Thymus (tissue), 11 donors: ENCODE measurements at regions not wholly inside any gene's neighbourhood (a gene's known extent, or its start where the extent isn't known, plus 50 kb on each side); places are given as distances from the start of the nearest gene placed in this dataset.
A peak's percentile ranks its signal among the peaks of the same experiment; 100 is the strongest.

Experiments used
- DNase-seq, 9 donors: peaks; one replicate each; pipeline ENCODE4 v3.0.0-alpha.2; 2013; ENCODE audit warnings: low spot score in 9 of 9, low read depth in 6 of 9, missing footprints in 1 of 9
- H3K27ac ChIP-seq, 2 donors: one replicate each; pipeline ENCODE4 v1.5.1; 2013; ENCODE audit warnings: control low read depth in 1 of 2, low read depth in 1 of 2, low read length in 1 of 2, mild to moderate bottlenecking in 1 of 2, moderate library complexity in 1 of 2
- H3K27me3 ChIP-seq, 2 donors: one replicate each; pipeline ENCODE4 v1.5.1; 2013; ENCODE audit warnings: low read length in 1 of 2; ENCODE audit not compliant: control insufficient read depth in 2 of 2, insufficient read depth in 1 of 2
- H3K36me3 ChIP-seq, 2 donors: one replicate each; pipeline ENCODE4 v1.5.1; 2013; ENCODE audit warnings: low read length in 1 of 2, mild to moderate bottlenecking in 1 of 2, moderate library complexity in 1 of 2; ENCODE audit not compliant: control insufficient read depth in 2 of 2, insufficient read depth in 2 of 2
- H3K4me1 ChIP-seq, 2 donors: one replicate each; pipeline ENCODE4 v1.5.1; 2013; ENCODE audit warnings: low read length in 2 of 2; ENCODE audit not compliant: control insufficient read depth in 2 of 2, insufficient read depth in 2 of 2
- H3K4me3 ChIP-seq, 2 donors: one replicate each; pipeline ENCODE4 v1.5.1; 2013; ENCODE audit warnings: low read length in 2 of 2, control low read depth in 1 of 2, mild to moderate bottlenecking in 1 of 2
- H3K9me3 ChIP-seq, 2 donors: one replicate each; pipeline ENCODE4 v1.5.1; 2013; ENCODE audit warnings: low read length in 1 of 2, mild to moderate bottlenecking in 1 of 2; ENCODE audit not compliant: control insufficient read depth in 2 of 2, insufficient read depth in 1 of 2
- WGBS: extraction: QIAGEN DNeasy Blood & Tissue Kit; methylation state at CpG from one replicate; pipeline ENCODE4 v1.1.7; 2013; 5-methylcytosine and 5-hydroxymethylcytosine counted together
- donor health status: healthy.

DNA sequence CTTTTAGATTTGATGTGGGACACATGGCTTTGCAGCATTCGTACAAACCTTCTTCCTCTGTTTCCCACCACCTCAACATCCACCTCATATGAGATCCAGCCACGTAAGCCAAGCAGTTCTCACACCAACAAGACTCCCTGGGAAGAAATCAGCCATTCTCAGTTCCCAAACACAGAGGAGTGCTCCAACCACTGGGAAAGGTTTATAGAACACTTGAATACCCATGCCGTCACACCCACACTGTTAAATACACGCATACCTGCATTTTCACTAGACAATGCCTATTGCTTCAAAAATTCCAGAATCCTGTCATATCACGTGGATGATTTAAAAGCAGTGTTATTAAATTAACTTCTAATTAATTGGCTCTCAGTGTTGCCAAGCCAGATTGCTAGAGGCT is 347.3 kb downstream of the ENC1 start:
- Histone ChIP-seq H3K4me1 (no peaks in the 10 kb centered on the region), H3K27ac (no peak overlapping the region), H3K27me3 (peaks cover 0 to 2% of the 10 kb centered on the region in 2 donors), H3K36me3 (no peaks in the 10 kb centered on the region), H3K4me3 (no peak overlapping the region), H3K9me3 (no peaks in the 10 kb centered on the region)
- 96% methylated on average over 5 of the region's 5 CpGs for WGBS
- no peak for DNase-seq

DNA sequence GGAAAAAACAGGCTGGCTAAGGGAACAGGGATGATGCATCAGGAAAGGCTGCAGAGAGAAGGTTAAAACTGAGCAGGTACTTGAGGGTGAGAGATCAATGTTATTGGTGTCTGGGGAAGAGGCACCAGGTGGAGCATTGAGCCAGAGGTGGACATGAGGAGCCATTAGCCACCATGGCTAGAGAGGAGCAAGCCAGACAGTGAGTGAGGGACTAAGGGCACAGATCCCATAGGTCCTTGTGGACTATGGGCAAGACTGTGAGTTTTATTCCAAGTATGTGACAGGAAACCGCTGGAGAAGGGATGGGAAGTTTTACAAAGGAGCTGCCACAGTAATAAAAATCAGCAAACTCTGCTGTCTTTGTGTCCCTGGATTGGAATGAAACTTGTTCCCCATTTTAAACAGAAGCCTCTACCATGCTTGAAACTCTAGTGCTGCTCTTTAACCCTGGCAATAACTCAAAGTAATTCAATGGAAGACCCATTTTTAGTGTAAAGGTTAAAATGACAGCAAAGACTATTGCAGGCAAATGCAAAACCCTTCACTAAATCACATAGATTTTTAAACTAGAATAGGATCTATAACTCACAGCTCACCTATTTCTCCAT is 349.8 kb downstream of the ENC1 start:
- Histone ChIP-seq H3K4me1 (peaks cover 0 to 4% of the 10 kb centered on the region in 2 donors), H3K9me3 (no peaks in the 10 kb centered on the region), H3K36me3 (no peaks in the 10 kb centered on the region), H3K27ac (no peak overlapping the region), H3K27me3 (peaks cover 0 to 2% of the 10 kb centered on the region in 2 donors), H3K4me3 (no peak overlapping the region)
- WGBS: 89% methylated on average over 1 of the region's 1 CpG
- no peak for DNase-seq

DNA sequence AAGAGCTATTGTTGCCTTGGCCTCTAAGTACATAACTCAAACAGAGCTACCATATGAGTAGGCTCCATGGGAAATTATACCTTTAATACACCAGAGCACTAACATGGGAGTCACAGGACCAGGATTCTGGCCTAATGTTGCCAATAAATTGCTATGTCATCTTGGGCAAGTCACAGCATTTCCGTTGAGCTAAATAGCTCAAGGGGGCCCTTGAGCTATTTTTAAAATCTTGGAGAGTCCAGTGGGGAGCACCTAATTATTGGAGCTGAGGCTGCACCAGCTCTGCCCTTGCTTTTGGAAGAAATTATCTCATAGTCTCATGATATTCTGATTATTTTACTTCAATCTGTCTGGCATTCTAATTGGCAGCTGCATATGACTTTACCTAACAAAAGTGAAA is 350.8 kb downstream of the ENC1 start:
- 67% methylated on average over 1 of the region's 1 CpG for WGBS
- Histone ChIP-seq H3K4me3 (no peak overlapping the region), H3K36me3 (no peaks in the 10 kb centered on the region), H3K27me3 (peaks cover 0 to 2% of the 10 kb centered on the region in 2 donors), H3K9me3 (no peaks in the 10 kb centered on the region), H3K27ac (no peak overlapping the region), H3K4me1 (peaks cover 0 to 4% of the 10 kb centered on the region in 2 donors)
- no peak for DNase-seq

DNA sequence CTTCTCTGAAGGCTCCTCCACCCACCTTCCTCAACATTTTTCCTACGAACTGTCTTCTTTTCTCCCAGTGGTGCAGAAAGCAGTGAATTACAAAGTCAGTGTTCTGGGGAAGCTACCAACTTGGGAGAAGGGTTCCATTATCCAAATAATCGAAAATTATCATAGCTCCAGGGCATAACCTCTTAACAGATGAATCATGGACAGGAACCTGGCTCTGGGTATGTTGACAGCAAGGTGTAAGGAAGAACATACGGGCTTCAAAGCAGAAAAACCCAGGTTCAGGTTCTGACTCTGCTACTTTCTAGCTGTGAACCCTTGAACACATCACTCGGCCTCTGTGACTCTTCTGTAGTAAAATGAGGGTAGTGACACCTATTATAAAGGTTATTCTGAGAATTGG is 351.3 kb downstream of the ENC1 start:
- 93% methylated on average over 4 of the region's 4 CpGs for WGBS
- H3K27ac ChIP-seq: peak overlapping the region in 1 of 2 donors; percentile 36

DNA sequence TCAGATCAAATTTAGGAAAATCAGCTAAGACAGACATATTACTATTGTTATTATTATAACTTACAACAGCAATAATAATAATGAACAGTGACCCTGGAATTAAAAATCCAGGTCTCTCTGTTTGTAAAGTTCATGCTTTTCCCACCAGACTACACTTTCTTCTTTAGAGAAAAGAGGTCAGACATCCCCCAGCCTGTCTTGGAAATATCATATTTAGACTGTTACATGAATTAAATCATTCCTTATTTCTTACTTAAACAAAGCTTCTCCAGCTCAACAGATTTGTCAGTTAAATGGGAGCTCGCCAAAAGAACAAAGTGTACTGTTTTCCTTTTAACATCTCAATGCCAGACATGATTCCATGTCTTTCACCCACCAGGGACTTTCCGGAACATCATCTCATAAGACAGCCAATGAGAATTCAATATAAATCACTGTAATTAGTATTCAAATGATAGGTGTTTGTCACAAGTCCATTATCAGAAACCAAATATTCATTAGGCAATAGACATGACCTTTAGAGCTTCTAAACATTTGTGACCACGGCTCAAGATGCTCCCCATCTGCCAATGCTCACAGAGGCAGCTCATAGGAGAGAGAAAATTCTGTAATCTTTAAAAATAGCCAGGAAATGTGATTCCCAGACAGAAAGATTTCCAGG is 351.9 kb downstream of the ENC1 start:
- no peak overlapping the region for H3K27ac ChIP-seq
- 88% methylated on average over 3 of the region's 3 CpGs for WGBS
- peaks cover 0 to 2% of the 10 kb centered on the region in 2 donors for H3K27me3 ChIP-seq

More for the DNA sequence above, 351.3 kb downstream of the ENC1 start:
- no peaks in the 10 kb centered on the region for H3K36me3 ChIP-seq
- DNase-seq: no peak
- no peaks in the 10 kb centered on the region for H3K9me3 ChIP-seq
- peaks cover 0 to 4% of the 10 kb centered on the region in 2 donors for H3K4me1 ChIP-seq
- H3K27me3 ChIP-seq: peaks cover 0 to 2% of the 10 kb centered on the region in 2 donors
- no peak overlapping the region for H3K4me3 ChIP-seq

DNA sequence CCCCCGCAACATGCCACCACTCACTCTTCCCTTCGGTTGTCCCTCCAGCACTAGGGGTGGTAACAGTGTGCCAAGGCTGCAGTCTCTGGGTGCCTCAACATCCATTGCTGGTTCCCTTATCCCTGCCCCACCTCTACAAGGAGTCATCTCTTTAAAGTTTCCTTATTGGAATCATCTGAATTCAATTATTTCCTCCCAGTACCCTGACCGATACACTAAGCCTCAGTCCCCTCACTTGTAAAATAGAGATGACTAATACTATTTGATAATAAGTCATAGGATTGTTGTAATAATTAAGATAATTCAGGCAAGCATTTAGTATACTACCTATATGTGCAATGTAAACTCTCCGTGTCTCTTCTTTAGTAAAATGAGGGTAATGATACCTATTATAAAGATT is 352.5 kb downstream of the ENC1 start:
- Histone ChIP-seq H3K36me3 (no peaks in the 10 kb centered on the region), H3K27ac (no peak overlapping the region), H3K4me1 (peaks cover 0 to 4% of the 10 kb centered on the region in 2 donors), H3K27me3 (peaks cover 0 to 2% of the 10 kb centered on the region in 2 donors), H3K4me3 (no peak overlapping the region), H3K9me3 (no peaks in the 10 kb centered on the region)
- 96% methylated on average over 4 of the region's 4 CpGs for WGBS
- DNase-seq: no peak

More for the DNA sequence above, 351.9 kb downstream of the ENC1 start:
- peaks cover 0 to 4% of the 10 kb centered on the region in 2 donors for H3K4me1 ChIP-seq
- H3K36me3 ChIP-seq: no peaks in the 10 kb centered on the region
- no peak overlapping the region for H3K4me3 ChIP-seq
- peak in 1 of 9 donors; percentile 16 for DNase-seq
- H3K9me3 ChIP-seq: no peaks in the 10 kb centered on the region

DNA sequence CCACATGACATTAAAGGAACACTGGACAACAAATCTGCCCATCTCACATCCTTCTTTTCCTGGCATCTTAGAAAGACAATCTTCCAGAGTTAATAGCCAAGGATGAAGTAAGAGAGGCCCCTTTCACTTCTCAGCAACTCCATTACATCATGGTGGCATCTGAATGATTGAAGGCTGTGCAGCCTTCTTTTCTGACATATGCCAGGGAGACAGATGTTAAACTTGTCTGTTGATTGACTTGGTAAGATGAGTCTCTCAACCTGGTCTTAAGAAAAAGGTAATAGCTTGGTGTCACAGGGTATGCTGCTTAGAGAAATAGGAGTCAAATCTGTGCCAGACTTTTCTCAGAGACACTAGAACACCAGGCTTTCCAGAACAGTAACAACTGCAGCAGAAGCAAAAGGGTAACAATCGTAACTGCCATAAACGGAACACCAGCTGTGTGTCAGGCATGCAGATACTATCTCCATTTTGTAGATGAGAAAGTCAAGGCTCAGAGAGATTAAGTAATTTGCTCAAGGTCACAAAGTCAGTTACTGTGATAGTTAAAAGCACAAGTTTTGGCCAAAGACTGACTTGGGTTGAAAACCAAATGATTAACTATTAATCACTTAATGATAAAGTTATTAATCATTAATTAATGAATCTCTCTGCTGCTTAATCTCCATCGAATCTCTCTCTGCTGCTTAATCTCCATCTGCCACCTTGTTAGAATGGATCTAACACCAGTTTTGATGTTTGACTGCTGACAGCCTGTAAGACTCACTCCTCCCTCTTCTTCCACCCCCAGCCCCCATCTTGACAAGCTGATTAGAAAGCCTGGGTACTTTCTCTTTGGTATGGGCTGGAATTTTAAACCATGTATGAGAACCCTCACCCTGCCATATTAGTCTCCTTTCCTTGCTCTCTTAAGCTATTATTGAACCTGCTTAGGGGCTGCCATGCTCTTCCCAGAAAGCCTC is 353.5 kb downstream of the ENC1 start:
- H3K27ac ChIP-seq: peak overlapping the region in 1 of 2 donors; percentile 22
- WGBS: 83% methylated on average over 3 of the region's 3 CpGs

DNA sequence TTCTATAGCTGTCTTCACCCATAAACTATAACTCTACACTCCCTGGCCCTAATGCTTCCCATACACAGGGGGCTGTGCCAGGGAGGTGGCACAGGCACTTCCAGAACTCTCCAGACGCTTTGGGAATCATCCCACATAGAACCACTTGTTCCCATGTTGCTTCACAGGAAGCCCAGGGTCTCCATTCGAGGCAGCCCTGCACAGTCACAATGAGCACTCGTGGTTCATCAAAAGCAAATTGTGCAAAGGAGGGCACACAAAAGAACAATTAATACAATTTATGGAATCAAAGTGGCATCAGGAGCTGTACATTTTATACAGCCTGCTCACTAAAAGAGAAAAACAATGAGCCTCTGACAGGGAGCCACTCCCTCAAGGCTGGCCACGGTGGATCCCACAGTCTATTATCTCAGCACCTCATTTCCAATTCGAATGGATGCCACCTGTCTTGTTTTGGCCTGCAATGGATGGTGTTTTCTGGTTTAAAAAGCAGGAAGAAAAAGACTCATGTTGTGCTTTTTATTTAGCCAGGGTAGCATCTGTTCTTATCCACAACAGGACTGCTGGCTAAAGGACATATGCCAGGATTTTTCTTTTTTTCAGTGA is 354.8 kb downstream of the ENC1 start:
- no peaks in the 10 kb centered on the region for H3K36me3 ChIP-seq
- H3K4me1 ChIP-seq: peaks cover 0 to 4% of the 10 kb centered on the region in 2 donors
- H3K4me3 ChIP-seq: no peak overlapping the region
- no peaks in the 10 kb centered on the region for H3K27me3 ChIP-seq
- no peaks in the 10 kb centered on the region for H3K9me3 ChIP-seq
- no peak overlapping the region for H3K27ac ChIP-seq
- 92% methylated on average over 5 of the region's 5 CpGs for WGBS
- no peak for DNase-seq

More for the DNA sequence above, 353.5 kb downstream of the ENC1 start:
- peaks cover 0 to 2% of the 10 kb centered on the region in 2 donors for H3K27me3 ChIP-seq
- no peak overlapping the region for H3K4me3 ChIP-seq
- no peaks in the 10 kb centered on the region for H3K9me3 ChIP-seq
- peaks cover 0 to 4% of the 10 kb centered on the region in 2 donors for H3K4me1 ChIP-seq
- no peaks in the 10 kb centered on the region for H3K36me3 ChIP-seq
- DNase-seq: peak in 4 of 9 donors; percentile 14 to 31 (median 16)
